Heart left ventricle (tissue), 16 donors: ENCODE measurements at regions not wholly inside any gene's neighbourhood (a gene's known extent, or its start where the extent isn't known, plus 50 kb on each side); places are given as distances from the start of the nearest gene placed in this dataset.

Experiments used
- ATAC-seq, 4 donors: fragments of 200-7000 bp; cut with Tn5 transposase; one replicate each; pipeline ENCODE4 v1.9.1; 2020 to 2022; ENCODE audit warnings: moderate library complexity in 4 of 4, mild to moderate bottlenecking in 3 of 4, moderate number of reproducible peaks in 1 of 4
- DNase-seq, 5 donors: peaks; one replicate each; pipeline ENCODE4 v3.0.0-alpha.2; 2020
- H3K27ac ChIP-seq, 12 donors: fragments of 200-600 bp; sonication (generic) in 4 of 12; one replicate each; pipeline versions ENCODE4 v1.5.0 to v1.8.0; 2016 to 2022; ENCODE audit warnings: mild to moderate bottlenecking in 2 of 12
- H3K27me3 ChIP-seq, 9 donors: fragments of 200-600 bp; sonication (generic) in 2 of 9; one replicate each; pipeline versions ENCODE4 v1.5.1 to v1.8.0; 2016 to 2022; ENCODE audit warnings: mild to moderate bottlenecking in 3 of 9
- H3K36me3 ChIP-seq, 9 donors: fragments of 200-600 bp; sonication (generic) in 2 of 9; one replicate each; pipeline versions ENCODE4 v1.5.0 to v1.8.0; 2018 to 2022; ENCODE audit warnings: mild to moderate bottlenecking in 2 of 9
- H3K4me1 ChIP-seq, 12 donors: fragments of 200-600 bp; sonication (generic) in 4 of 12; one replicate each; pipeline versions ENCODE4 v1.5.0 to v1.8.0; 2016 to 2022; ENCODE audit warnings: mild to moderate bottlenecking in 3 of 12
- H3K4me3 ChIP-seq, 12 donors: fragments of 200-600 bp; sonication (generic) in 4 of 12; one replicate each; pipeline versions ENCODE4 v1.5.0 to v1.8.0; 2017 to 2022; ENCODE audit warnings: mild to moderate bottlenecking in 9 of 12, moderate library complexity in 4 of 12
- H3K9me3 ChIP-seq, 12 donors: fragments of 200-600 bp; sonication (generic) in 4 of 12; one replicate each; pipeline versions ENCODE4 v1.5.0 to v1.8.0; 2016 to 2022; ENCODE audit warnings: mild to moderate bottlenecking in 1 of 12
- CTCF ChIP-seq, 12 donors: fragments of 200-600 bp; sonication (generic) in 4 of 12; IDR thresholded peaks; one replicate each; pipeline versions ENCODE4 v1.5.0 to v1.8.0; 2018 to 2022; ENCODE audit warnings: antibody characterized with exemption in 12 of 12, mild to moderate bottlenecking in 5 of 12
- POLR2A ChIP-seq, 2 donors: fragments of 450-650 bp; IDR thresholded peaks; one replicate each; pipeline ENCODE4 v1.6.1; 2017; ENCODE audit warnings: antibody characterized with exemption in 2 of 2, mild to moderate bottlenecking in 2 of 2, moderate library complexity in 2 of 2
- WGBS, 4 donors: extraction: QIAGEN DNeasy Blood & Tissue Kit in 2 of 4; methylation state at CpG; one replicate each; pipeline versions ENCODE4 v1.1.5 to v1.1.7; 2013 to 2018; 5-methylcytosine and 5-hydroxymethylcytosine counted together
- intact Hi-C, 10 donors: fragments of 100-400 bp; cut with DNase I; formaldehyde crosslinking; loops; one replicate each; pipeline versions ENCODE4 v1.11.1 to v1.14.2; 2022
- donor health status: ischemic (EF 13 %, LVEDD 7.1; RV severe dilation, severe dysfunction).
- donor health status: healthy with polysubstance abuse.
- donor health status: DM: no; HTN: yes; CAD: no.
- donor health status: DM: no; HTN: no; CAD: no.
- donor health status: ischemic (EF 25% LVEDD 6.9; RV normal size, moderate dysfunction).
- donor health status: ischemic (EF 25% LVEDD 5.7; RV mildly dilated, moderate dysfunction).
- donor health status: healthy.
- donor health status: DM: yes; HTN: yes; CAD: no.
- donor health status: ischemic (EF 35%, LVEDD 5.7; RV mildly dilated, moderate dysfunction).
- donor health status: nonischemic (EF 11% LVEDD 7.7; RV severe dilation, severe dysfunction).
- donor health status: DM: yes; HTN: yes; CAD: no.
- donor health status: PGD.
- donor health status: ischemic (EF 29% LVEDD 5.4; RV normal size, mild dysfunction).
- donor health status: nonischemic (EF 23%, LVEDD 6.1; RV moderate dilation, normal function).

- no peaks in the 10 kb centered on the region for H3K9me3 ChIP-seq
- no peak overlapping the region for H3K4me3 ChIP-seq
- 76 to 86% (median 84%) methylated on average over 1 of the region's 1 CpG for WGBS, 4 donors
- H3K36me3 ChIP-seq: no peaks in the 10 kb centered on the region
- no peaks in the 10 kb centered on the region for H3K27me3 ChIP-seq
- H3K27ac ChIP-seq: no peak overlapping the region
- H3K4me1 ChIP-seq: no peaks in the 10 kb centered on the region
- no peak for DNase-seq
- intact Hi-C loops: no loop called here
- no peak for TF ChIP-seq POLR2A (IDR thresholded peaks at IDR 0.05)
- TF ChIP-seq CTCF (IDR thresholded peaks at IDR 0.05): no peak
- no peak for ATAC-seq
Observed at GRCh38 chr1:106457368-106457767, 599.1 kb upstream of the PRMT6 start.

GRCh38 chr1:106458866-106459265 is 597.6 kb upstream of the PRMT6 start:
- ATAC-seq (no peak), DNase-seq (no peak)
- whole genome bisulfite sequencing, 4 donors: 41 to 69% (median 61%) methylated on average over 4 of the region's 4 CpGs
- TF ChIP-seq CTCF (IDR thresholded peaks at IDR 0.05) (no peak), POLR2A (IDR thresholded peaks at IDR 0.05) (no peak)
- H3K27me3 ChIP-seq: no peaks in the 10 kb centered on the region
- H3K36me3 ChIP-seq: no peaks in the 10 kb centered on the region
- no peak overlapping the region for H3K27ac ChIP-seq
- no peak overlapping the region for H3K4me3 ChIP-seq
- no peaks in the 10 kb centered on the region for H3K4me1 ChIP-seq
- intact Hi-C loops: no loop called here
- peaks cover 0 to 2% (median 0%) of the 10 kb centered on the region in 12 donors for H3K9me3 ChIP-seq

- Histone ChIP-seq H3K27me3 (no peaks in the 10 kb centered on the region), H3K9me3 (peaks cover 0 to 4% (median 0%) of the 10 kb centered on the region in 12 donors), H3K4me3 (no peak overlapping the region), H3K4me1 (no peaks in the 10 kb centered on the region), H3K27ac (no peak overlapping the region), H3K36me3 (no peaks in the 10 kb centered on the region)
- no peak for TF ChIP-seq CTCF (IDR thresholded peaks at IDR 0.05)
- TF ChIP-seq POLR2A (IDR thresholded peaks at IDR 0.05): no peak
- intact Hi-C loops: no loop called here
- 83 to 88% (median 86%) methylated on average over 2 of the region's 2 CpGs for WGBS, 4 donors
- ATAC-seq (no peak), DNase-seq (no peak)
Observed at GRCh38 chr1:106459418-106459817, 597.1 kb upstream of the PRMT6 start.

GRCh38 chr1:106465666-106466065 is 590.8 kb upstream of the PRMT6 start:
- intact Hi-C loops: no loop called here
- 41 to 56% (median 47%) methylated on average over 2 of the region's 2 CpGs for whole genome bisulfite sequencing, 4 donors
- Histone ChIP-seq H3K36me3 (no peaks in the 10 kb centered on the region), H3K27me3 (no peaks in the 10 kb centered on the region), H3K9me3 (peaks cover 0 to 43% (median 14%) of the 10 kb centered on the region in 12 donors), H3K27ac (no peak overlapping the region), H3K4me1 (no peaks in the 10 kb centered on the region), H3K4me3 (no peak overlapping the region)
- ATAC-seq (no peak), DNase-seq (no peak)
- TF ChIP-seq POLR2A (IDR thresholded peaks at IDR 0.05) (no peak), CTCF (IDR thresholded peaks at IDR 0.05) (no peak)
